ENCODE measurements at regions not wholly inside any gene's neighbourhood (a gene's known extent, or its start where the extent isn't known, plus 50 kb on each side); places are given as distances from the start of the nearest gene placed in this dataset.

- Histone ChIP-seq H3K36me3 (ENCODE audit: control insufficient read depth in 1 of 2, insufficient read depth in 2 of 2, low read length in 2 of 2) (no peaks in the 10 kb centered on the region), H4K20me1 (ENCODE audit: insufficient read depth) (no peaks in the 10 kb centered on the region), H3K4me3 (replicated peaks in 1 of 2; ENCODE audit: low read depth in 1 of 2, low read length in 2 of 2) (no peak overlapping the region), H3K9ac (ENCODE audit: low read length) (no peak overlapping the region), H3K4me2 (ENCODE audit: low read length) (no peak overlapping the region), H3K9me3 (ENCODE audit: control insufficient read depth in 1 of 2, insufficient read depth in 1 of 2, low read depth in 1 of 2, low read length in 2 of 2) (no peaks in the 10 kb centered on the region), H2AFZ (ENCODE audit: low read depth, low read length, poor library complexity, severe bottlenecking) (no peak overlapping the region), H3K27ac (ENCODE audit: low read depth, low read length) (no peak overlapping the region), H3K79me2 (ENCODE audit: insufficient read depth, low read length) (no peaks in the 10 kb centered on the region), H3K27me3 (ENCODE audit: insufficient read depth, low read length) (no peaks in the 10 kb centered on the region), H3K9me2 (ENCODE audit: insufficient read depth) (no peaks in the 10 kb centered on the region), H3K4me1 (ENCODE audit: control insufficient read depth in 1 of 2, insufficient read depth in 2 of 2, low read length in 2 of 2) (no peaks in the 10 kb centered on the region)
- CTCF ChIA-PET: no interaction called here
- RAD21 ChIA-PET (ENCODE audit: low non-redundant PET in 1 of 2, low total read pairs in 2 of 2, uncharacterized antibody in 2 of 2, unreplicated experiment in 2 of 2): no interaction called here
- intact Hi-C loops (cut with micrococcal nuclease): no loop called here
- TF ChIP-seq EZH2phosphoT487 (IDR thresholded peaks at IDR 0.05; ENCODE audit: borderline replicate concordance) (no peak), SIN3A (IDR thresholded peaks at IDR 0.05; ENCODE audit: low read depth) (no peak), ZFX (IDR thresholded peaks at IDR 0.05) (no peak), EZH2 (IDR thresholded peaks at IDR 0.05) (no peak), POLR2A (IDR thresholded peaks at IDR 0.05; ENCODE audit: borderline replicate concordance, extremely low read depth, insufficient read depth, insufficient read length) (no peak)
- TF ChIP-seq, protein P1, sequence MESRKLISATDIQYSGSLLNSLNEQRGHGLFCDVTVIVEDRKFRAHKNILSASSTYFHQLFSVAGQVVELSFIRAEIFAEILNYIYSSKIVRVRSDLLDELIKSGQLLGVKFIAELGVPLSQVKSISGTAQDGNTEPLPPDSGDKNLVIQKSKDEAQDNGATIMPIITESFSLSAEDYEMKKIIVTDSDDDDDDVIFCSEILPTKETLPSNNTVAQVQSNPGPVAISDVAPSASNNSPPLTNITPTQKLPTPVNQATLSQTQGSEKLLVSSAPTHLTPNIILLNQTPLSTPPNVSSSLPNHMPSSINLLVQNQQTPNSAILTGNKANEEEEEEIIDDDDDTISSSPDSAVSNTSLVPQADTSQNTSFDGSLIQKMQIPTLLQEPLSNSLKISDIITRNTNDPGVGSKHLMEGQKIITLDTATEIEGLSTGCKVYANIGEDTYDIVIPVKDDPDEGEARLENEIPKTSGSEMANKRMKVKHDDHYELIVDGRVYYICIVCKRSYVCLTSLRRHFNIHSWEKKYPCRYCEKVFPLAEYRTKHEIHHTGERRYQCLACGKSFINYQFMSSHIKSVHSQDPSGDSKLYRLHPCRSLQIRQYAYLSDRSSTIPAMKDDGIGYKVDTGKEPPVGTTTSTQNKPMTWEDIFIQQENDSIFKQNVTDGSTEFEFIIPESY (IDR thresholded peaks at IDR 0.05; ENCODE audit: extremely low read depth, insufficient replicate concordance, low read length): no peak
- TF ChIP-seq, protein P2, sequence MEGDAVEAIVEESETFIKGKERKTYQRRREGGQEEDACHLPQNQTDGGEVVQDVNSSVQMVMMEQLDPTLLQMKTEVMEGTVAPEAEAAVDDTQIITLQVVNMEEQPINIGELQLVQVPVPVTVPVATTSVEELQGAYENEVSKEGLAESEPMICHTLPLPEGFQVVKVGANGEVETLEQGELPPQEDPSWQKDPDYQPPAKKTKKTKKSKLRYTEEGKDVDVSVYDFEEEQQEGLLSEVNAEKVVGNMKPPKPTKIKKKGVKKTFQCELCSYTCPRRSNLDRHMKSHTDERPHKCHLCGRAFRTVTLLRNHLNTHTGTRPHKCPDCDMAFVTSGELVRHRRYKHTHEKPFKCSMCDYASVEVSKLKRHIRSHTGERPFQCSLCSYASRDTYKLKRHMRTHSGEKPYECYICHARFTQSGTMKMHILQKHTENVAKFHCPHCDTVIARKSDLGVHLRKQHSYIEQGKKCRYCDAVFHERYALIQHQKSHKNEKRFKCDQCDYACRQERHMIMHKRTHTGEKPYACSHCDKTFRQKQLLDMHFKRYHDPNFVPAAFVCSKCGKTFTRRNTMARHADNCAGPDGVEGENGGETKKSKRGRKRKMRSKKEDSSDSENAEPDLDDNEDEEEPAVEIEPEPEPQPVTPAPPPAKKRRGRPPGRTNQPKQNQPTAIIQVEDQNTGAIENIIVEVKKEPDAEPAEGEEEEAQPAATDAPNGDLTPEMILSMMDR (IDR thresholded peaks at IDR 0.05 in 2 of 3, conservative IDR thresholded peaks at IDR 0.05 in 1 of 3; ENCODE audit: borderline replicate concordance in 1 of 3, insufficient read depth in 1 of 3, low read depth in 2 of 3, low read length in 2 of 3): no peak
- TF ChIP-seq, protein P3, sequence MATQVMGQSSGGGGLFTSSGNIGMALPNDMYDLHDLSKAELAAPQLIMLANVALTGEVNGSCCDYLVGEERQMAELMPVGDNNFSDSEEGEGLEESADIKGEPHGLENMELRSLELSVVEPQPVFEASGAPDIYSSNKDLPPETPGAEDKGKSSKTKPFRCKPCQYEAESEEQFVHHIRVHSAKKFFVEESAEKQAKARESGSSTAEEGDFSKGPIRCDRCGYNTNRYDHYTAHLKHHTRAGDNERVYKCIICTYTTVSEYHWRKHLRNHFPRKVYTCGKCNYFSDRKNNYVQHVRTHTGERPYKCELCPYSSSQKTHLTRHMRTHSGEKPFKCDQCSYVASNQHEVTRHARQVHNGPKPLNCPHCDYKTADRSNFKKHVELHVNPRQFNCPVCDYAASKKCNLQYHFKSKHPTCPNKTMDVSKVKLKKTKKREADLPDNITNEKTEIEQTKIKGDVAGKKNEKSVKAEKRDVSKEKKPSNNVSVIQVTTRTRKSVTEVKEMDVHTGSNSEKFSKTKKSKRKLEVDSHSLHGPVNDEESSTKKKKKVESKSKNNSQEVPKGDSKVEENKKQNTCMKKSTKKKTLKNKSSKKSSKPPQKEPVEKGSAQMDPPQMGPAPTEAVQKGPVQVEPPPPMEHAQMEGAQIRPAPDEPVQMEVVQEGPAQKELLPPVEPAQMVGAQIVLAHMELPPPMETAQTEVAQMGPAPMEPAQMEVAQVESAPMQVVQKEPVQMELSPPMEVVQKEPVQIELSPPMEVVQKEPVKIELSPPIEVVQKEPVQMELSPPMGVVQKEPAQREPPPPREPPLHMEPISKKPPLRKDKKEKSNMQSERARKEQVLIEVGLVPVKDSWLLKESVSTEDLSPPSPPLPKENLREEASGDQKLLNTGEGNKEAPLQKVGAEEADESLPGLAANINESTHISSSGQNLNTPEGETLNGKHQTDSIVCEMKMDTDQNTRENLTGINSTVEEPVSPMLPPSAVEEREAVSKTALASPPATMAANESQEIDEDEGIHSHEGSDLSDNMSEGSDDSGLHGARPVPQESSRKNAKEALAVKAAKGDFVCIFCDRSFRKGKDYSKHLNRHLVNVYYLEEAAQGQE (IDR thresholded peaks at IDR 0.05; ENCODE audit: low read depth): no peak
- BruUV-seq (replicated peaks): no TSS peak
- POLR2A ChIA-PET: no interaction called here
- no peak for ATAC-seq
- DNase-seq (ENCODE audit: low read depth, low spot score): no peak
Observed at GRCh38 chr12:20050221-20050620, 318.1 kb upstream of the PDE3A start.
